G401.6 (cell line): ENCODE measurements at regions not wholly inside any gene's neighbourhood (a gene's known extent, or its start where the extent isn't known, plus 50 kb on each side); places are given as distances from the start of the nearest gene placed in this dataset.

ENCODE experiments used
- FAIRE-seq: peaks from 2 replicates; lab custom pipeline; 2012; peaks lifted over from hg19 to GRCh38; lab: Jason Lieb, UNC

DNA sequence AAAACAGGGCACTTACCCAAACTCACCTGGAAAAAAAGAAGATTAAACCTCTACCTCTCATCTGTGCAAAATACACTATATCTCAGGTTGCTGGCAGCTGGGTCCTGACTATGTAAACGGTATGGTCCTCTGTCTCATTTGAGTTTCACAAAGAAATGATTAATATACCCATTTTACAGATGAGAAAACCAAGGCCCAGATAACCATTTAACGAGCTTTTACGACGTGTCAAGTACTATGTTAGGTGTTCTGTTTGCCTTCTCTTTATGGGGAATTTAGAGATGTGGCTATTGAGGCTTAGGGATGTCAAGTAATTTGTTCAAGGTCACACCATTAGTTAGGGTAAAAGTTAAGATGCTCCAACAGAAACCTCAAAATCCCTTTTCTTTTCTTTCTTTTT lies 140.4 kb upstream of the USP24 start:
- no peak for FAIRE-seq

DNA sequence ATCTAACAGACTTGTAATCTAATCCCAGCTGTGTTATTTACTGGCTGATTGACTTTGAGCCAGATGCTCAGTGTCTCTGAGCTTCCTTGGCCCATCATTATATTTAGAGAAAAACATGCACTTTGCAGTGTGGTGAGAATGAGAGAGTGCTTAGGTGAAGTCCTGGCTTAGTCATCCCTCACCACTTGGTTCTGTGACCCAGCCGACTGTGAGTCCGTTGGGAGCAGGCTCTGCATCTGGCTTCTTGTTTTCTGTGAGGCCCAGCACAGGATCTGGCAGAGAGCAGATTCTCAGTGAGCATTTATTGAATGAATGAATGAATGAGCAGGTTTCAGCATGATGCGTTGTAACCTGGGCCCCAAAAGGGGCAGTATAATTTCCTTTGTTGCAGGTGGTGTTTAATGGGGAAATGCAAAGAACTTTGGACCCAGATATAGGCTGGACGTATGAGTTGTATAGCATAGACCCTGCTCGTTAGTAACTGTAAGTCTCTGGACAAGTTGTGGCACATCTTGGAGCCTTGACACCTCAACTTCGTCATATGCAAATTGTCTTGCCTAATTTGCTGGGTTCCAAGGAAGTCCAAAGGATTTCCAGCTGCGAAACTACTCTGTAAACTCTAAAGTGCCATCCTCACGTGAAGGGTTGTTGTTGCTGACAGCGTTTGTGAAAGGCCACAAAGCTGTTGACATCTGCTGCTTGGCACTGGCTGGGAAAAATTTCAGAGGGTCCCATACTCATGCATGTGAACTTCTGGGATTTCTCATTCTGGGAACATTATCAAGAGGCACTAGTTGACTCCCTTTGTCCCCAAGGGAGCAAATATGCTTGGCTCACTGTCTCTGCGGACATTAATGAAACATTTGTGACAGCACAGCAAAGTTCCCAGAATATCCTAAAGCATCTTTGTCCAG lies 138.8 kb upstream of the USP24 start:
- no peak for FAIRE-seq

DNA sequence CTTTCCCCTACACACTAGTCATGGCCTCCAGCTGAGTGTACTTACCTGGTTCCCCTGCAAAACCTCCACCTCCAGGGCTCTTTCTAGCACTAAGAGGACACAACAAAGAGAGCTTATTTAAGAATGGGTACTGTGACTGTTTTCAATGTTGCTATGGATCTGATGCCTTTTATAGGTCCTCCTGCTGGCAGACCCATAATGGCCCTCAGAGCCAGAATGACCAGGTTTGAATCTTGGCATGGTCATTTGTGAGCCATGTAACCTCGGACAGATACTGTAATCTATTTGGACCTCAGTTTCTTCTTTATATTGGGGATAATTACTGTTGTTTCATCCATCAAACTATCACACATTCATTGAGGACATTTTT lies 137.6 kb upstream of the USP24 start:
- FAIRE-seq = no peak

DNA sequence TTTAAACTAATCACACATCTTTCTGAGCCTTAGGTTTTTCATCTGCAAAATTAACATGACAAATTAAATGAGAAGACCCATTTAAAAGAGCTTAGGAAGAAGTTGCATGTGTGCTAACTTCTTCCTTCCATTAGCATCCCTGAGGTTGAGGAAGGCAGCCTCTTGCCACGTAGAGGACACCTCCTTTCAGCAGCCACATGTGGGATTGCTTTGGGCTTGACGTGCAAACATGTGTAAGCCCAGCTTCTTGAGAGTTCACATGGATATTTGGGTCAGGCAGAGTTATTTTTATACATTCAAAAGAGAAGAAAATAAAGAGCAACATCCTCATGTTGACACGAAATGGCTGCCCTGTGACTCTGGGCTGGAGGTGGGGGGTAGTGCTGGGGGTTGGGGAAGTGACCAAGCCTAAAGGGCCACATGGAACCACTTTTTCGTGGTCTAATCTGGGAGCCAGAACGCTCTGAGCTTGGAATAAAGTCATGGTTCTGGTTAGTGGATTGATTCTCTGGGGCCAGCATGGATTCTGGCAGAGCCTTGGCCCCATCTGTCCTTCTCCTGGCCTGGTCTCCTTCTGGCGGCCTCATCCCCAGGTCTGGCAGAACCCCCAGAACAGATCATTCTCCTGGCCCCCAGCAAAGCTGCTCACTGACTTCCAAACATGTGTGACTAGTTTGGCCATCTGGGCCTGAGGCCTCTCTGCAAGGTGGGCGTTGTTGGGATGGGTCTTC lies 137.1 kb upstream of the USP24 start:
- no peak for FAIRE-seq

DNA sequence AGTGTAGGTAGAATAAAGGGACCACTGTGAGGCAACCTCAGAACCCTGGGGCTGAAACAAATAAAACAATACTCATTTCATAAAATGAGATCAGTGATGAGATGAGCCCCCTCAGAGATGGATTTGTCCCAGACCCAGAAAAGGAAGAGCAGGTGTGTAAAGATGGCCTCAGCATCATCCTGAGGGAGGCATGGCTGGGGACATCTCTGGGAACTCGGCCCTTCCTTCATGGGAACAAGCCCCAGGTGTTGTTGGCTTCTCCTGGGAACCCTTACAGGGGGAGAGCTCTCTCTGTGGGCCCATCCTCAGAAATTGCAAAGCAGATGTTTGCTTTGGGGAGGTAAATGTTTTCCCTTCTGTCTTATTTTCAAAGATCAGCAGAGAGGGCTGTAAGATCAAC lies 133.2 kb upstream of the USP24 start:
- no peak for FAIRE-seq

DNA sequence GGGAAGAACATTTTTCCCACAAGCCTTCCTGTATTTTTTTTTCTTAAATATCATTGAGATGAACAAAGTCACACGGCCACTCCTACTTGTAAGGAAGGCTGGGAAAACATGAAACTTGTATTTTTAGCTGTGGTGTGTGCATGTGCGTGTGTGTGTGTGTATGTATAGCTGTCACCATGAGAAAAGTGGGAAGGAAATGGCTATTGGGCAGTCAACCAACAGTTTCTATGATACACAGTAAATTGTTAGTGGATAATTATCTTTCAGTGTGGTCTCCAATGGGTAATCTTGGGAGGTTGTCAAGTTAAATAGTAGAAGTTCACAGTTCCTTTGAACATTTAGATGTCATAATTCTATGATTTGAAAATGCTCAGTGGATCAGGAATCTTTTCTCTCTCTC lies 132.7 kb upstream of the USP24 start:
- FAIRE-seq = no peak

DNA sequence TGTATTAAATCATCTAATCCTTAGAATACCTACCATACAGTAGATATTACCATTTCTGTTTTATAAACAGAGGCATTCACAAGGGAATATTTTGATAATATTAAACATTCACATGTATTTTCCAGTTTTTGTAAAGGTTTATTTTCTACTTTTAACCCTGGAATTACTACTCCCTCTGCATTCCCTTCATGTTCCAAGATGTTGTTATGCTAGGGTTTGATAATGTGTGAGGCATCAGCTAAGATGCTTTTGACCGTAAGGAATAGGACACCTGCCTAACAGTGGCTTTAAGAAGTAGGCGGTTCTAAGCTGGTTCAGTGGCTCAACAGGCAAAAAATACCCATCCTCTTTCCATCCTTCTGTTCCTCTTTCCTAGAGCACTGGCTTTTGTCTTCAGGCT lies 131.9 kb upstream of the USP24 start:
- FAIRE-seq = no peak

DNA sequence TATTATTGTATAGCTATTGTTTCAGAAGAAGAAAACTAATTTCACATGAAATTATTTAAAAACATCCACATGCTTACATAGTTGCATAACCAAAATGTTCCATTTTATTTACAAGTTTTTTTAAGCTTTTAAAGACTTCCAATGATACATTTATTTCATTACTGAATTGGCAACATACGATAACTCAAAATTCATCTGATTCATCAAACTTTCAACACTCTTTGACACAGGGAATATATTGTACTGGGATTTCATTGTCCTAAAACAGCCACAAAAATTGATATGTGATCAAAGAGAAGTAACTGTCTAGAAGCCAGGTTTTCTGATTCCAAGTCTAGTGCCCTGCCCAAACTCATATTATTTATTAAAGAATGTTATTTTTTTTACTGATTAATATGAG lies 131.4 kb upstream of the USP24 start:
- FAIRE-seq = no peak

DNA sequence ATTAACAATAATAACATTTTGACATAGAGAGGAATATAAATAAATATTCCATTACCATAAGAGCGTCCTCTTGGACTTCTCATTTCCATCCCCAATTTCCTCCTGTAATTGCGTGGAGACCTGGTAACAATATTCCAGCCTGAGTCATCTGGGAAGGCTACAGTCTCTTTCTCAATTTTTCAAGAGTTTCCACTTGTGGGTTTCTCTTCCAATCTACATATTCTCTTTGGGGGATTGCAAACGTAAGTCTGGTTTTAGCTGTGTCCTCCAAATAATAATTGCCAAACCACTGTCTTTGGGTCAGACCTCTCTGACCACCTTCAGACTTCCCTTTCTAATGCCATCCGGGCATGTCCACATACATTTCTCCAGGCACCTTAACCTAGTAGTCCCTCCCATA lies 124.5 kb upstream of the USP24 start:
- FAIRE-seq = no peak

DNA sequence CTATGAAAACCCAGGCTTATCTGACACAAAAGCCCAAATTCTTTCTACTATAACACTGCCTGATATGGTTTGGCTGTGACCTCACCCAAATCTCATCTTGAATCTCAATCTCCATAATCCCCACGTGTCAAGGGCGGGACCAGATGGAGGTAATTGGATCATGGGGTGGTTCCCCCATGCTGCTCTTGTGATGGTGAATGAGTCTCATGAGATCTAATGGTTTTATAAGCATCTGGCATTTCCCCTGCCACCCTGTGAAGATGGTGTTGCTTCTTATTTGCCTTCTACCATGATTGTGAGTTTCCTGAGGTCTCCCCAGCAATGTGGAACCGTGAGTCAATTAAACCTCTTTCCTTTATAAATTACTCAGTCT lies 123.3 kb upstream of the USP24 start:
- FAIRE-seq = no peak

DNA sequence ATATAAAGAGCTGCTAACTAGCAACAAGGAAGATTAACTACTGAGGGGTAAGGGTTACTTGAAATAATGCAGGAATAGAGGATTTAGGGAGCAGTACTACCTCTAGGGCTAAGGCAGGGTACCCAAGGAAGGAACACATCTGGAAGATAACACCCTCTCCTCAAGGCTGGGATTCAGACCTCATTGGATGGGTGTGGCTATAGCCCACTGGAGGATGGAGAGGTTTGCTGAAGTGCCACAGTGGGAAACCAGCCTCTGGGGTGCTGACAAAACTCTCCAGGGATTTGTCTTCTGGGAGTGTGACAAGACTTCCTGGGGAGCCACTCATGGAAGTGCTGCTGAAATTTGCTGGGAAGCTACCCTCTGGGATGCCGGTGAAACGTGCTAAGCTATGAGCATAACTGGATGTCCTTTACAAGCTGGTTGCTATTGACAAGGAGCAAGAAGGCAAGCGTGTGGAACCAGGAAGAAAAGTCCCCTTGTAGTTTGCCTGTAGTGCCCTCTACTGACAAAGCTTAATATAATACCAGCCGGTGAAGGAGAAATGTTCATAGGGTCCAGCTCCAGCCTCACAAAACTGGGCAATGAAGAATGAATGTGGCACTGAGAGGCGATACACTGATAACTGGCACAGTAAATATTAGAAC lies 122.8 kb upstream of the USP24 start:
- no peak for FAIRE-seq

DNA sequence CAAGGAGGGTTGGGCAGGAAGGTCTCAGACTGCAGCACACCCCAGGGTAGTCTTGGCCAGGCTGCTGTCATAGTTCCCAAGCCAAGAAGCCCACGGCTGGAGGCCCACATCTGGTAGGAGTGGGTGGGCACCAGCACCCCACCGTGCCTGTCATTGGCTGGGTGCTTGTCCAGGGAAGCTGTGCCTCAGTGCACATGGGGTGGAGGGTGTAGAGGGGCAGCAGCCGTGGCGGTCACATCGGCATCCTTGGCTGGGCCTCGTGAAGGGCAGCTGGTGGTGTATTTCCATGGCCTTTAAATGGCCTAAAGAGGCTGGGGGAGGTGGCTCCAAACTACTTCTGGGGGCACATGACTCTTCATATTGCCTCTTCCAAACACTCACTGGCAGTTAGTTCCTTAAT lies 119.6 kb upstream of the USP24 start:
- no peak for FAIRE-seq

DNA sequence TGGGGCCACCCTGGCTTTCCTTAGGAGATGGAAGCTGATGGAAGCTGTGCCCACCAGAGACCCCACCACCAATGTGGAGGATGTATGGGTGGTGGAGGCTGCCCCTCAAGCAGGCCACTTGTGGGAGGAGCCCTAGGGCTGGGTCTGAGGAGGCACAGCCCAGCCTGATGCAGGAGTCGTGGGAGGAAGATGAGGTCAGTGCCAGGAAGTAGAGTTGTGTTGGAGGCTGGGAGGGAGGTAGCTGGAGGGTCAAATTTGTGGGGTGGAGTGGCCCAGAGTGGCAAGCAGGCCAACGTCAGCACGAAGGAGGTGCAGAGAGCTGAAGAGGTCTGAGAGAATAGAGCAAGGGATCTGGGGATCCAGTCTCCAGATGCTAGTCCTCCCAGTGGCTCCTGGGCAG lies 119.0 kb upstream of the USP24 start:
- FAIRE-seq = no peak

DNA sequence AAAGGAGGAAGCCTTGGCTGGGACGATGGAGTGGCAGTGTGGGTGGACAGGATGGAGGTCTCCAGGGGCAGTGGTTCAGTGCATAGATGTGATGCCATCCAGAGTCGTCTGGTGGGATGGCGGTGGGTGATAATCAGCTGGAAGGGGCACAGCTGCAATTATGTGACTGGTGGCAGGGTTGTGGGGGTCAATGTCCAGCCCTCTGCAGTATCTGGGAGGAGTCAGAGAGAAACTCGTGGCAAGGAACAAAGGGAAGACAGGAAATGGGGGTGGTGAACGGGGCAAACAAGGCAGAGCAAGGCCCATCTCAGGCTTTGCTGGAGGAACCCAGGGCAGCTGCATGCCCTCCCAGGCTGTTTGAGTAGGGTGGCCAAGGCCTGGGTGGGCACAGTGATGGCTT lies 118.3 kb upstream of the USP24 start:
- FAIRE-seq = no peak

DNA sequence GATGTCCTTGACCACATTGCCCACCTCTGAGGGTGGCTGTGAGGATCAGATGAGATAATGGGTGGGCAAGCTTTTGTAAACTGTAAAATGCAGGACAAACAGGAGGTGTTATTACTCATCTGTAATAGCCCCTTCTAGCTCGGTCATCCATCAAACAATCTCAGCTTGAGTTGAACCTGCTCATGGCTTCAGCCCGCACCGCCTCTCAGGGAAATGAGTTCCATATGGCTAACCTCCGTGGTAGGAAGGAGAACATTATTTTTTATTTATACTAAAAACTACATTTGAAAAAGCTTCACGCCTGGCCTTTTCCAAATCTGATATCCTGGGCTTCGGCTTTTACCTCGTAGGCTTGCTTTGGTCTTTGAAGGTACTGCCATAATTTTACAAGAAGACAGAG lies 116.2 kb upstream of the USP24 start:
- no peak for FAIRE-seq

DNA sequence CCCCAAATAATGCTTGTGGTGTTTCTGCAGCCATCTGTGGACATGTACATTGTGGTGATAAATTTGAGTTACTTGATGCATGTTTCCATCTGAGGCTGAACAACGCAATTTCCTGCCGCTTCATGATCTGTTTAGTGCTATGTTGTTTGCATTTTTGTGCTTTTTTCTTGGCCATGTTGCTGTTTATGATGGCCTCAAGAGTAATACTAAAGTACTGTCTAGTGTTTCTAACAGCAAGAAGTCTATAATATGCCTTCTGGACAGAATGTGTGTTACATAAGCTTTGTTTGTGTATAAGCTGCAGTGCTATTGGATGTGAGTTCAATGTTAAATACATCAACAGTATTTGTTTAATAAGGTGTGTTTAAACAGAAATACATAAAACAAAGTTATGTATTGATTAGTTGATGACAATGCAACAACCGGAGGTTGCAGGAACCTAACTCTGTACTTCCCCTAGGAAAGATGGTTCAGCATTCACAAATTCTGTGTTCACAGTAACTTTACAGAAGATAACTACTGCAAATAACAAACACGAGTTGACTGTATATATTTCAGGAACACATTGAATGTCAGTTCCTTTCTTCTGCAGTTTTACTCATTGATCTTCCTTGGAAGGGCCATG lies 114.8 kb upstream of the USP24 start:
- no peak for FAIRE-seq

DNA sequence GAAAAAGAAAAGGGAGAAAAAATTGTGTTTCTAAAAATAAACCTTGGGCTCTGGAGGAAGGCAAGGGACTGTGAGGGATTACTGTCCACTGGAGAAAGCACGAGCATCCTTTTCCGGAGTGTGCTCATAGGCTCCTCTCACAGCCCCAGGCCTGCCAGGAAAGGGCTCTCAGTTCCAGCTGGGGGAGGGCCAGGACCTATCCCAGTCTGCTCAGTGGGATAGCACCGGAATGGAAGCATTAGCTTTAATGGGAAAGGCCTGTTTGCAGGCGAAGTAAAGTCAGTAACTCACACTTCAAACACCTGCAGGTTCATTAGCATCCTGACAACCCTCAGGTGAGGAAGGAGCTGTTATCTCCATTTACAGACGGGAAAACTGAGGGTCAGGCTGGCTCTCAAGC lies 113.9 kb upstream of the USP24 start:
- FAIRE-seq = no peak

DNA sequence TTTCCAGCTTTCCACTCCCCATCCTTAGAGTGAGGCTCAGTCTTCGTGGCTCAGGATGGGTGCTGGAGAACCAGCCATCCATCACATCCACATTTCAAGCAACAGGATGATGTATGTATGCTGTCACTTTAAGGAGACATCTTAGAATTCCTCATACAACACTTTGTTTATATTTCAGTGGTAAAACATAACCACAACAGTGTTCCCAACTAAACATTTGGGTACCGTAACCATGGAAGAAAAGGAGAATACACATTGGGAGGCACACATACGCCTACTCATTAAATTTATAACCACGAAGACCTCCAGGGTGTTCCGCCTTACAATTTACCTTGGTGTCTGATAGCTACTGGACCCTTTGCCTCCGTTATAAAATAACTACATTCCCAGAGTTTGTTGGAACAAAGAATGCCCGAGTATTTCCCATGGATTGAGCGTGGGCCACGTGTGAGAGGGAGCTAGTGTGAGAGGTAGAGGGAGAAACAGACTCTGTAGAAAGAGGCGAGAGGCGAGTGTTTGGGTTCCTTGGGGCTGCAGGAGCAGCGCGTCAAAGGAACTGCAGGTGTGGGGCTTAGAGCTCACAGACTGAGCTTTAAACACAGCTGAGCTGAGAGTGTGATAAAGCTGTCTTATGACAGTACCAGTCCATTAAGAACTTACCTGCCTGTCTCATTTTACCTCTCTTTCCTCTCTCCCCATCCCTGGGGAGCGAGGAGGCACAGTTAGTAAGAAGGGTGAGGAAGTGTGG lies 111.5 kb upstream of the USP24 start:
- no peak for FAIRE-seq

DNA sequence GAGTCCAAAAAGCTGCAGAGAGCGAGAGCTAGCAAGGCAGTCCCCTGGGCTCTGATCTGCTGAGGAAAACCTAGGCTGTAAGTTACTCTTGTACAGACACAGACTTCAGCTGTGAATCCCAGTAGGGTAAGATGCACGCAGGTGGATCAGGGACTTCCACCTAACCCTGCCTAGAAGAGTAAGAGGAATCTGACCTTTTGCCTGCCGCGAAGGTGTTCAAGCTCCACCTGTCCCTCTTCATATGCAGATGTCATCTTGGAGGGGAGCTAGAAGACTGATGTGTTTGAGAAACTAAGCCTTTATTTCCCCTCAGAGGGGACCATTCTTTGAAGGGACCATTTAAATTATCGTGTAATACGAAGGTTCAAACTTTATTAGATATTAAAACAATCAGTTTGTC lies 108.6 kb upstream of the USP24 start:
- FAIRE-seq = no peak

DNA sequence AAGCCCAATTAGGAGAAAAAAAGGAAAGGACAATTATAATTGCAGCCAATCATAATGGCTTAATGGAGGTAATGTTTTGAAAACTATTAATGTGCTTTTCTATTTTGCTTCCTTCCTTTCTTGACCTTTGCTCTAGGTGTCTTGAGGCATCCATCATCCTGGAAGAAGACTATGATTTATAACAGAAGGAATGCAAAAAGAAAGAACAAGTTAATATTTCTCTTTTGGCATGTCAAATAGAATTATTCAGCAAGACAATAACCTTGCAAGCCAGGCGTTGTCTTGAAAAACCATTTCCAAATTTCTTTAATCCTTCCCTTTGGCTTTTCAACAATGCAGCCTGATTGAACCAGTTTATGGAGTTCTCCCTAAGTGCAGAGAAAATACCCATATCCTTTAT lies 107.7 kb upstream of the USP24 start:
- FAIRE-seq = no peak

DNA sequence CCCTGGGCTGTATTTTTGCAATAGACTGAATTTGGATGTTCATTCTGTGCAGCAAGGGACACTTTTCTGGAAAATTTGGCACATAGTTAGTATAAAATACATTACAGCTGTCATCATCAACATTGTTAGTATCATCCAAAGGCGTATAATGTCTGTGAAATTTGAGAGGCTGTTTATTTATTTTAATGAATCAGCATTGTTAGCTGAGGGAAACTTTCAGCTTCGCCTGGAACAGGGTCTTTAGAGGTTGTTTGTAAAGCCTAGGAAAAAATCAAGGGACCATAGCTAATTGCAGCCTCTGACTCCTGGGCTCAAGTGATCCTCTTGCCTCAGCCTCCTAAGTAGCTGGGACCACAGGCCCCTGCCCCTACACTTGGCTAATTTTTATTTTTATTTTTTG lies 106.8 kb upstream of the USP24 start:
- FAIRE-seq = no peak

DNA sequence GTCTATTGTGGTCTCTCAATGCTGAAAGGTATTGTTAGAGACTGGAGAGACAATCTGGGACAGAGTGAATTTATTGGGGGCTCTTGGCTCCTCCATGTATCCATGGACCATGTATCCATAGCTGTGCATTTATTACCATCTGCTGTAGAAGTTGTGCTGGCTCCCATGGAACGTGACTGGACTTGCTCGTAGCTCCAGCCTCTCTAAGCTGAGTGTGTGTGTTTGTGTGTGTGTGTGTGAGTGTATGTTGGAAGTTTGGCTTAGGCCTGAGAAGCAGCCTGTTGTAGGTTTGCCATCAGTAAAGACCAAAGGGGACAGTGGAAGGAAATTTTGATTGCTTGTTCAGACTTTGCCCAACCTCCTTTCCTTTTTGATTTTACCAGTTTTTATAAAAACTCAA lies 105.7 kb upstream of the USP24 start:
- FAIRE-seq = no peak
